Tibial nerve (tissue), 4 donors: ENCODE measurements at regions not wholly inside any gene's neighbourhood (a gene's known extent, or its start where the extent isn't known, plus 50 kb on each side); places are given as distances from the start of the nearest gene placed in this dataset.

ENCODE experiments used
- DNase-seq, 2 donors: peaks; one replicate each; pipeline ENCODE4 v3.0.0-alpha.2; 2019; ENCODE audit warnings: low spot score in 2 of 2
- H3K27ac ChIP-seq, 4 donors: fragments of 200-600 bp; sonication (generic) in 3 of 4; one replicate each; pipeline ENCODE4 v1.5.1; 2017 to 2019; ENCODE audit warnings: mild to moderate bottlenecking in 1 of 4
- H3K27me3 ChIP-seq, 2 donors: fragments of 200-600 bp; sonication (generic) in 1 of 2; one replicate each; pipeline versions ENCODE4 v1.5.1 to v1.6.0; 2017 to 2019
- H3K36me3 ChIP-seq, 3 donors: fragments of 200-600 bp; sonication (generic); one replicate each; pipeline ENCODE4 v1.5.1; 2018 to 2019
- H3K4me1 ChIP-seq, 4 donors: fragments of 200-600 bp; sonication (generic) in 3 of 4; one replicate each; pipeline ENCODE4 v1.5.1; 2017 to 2019
- H3K4me3 ChIP-seq, 4 donors: fragments of 200-600 bp; sonication (generic) in 3 of 4; one replicate each; pipeline ENCODE4 v1.5.1; 2017 to 2019; ENCODE audit warnings: mild to moderate bottlenecking in 1 of 4, moderate library complexity in 1 of 4
- H3K9me3 ChIP-seq, 4 donors: fragments of 200-600 bp; sonication (generic) in 3 of 4; one replicate each; pipeline ENCODE4 v1.5.1; 2017 to 2019
- EP300 ChIP-seq, 2 donors: sonication (generic); formaldehyde crosslinking; IDR thresholded peaks; one replicate each; pipeline ENCODE4 v1.6.1; 2017; ENCODE audit warnings: antibody characterized with exemption in 2 of 2, mild to moderate bottlenecking in 1 of 2
- POLR2A ChIP-seq, 2 donors: fragments of 450-650 bp; IDR thresholded peaks; one replicate each; pipeline ENCODE4 v1.6.1; 2017; ENCODE audit warnings: antibody characterized with exemption in 2 of 2, mild to moderate bottlenecking in 2 of 2, moderate library complexity in 2 of 2
- WGBS, 2 donors: methylation state at CpG; one replicate each; pipeline ENCODE4 v1.1.5; 2018; 5-methylcytosine and 5-hydroxymethylcytosine counted together
- TF ChIP-seq, protein P1 (sequence below), 5 experiments: fragments of 200-600 bp in 3 of 5; fragments of 450-650 bp in 2 of 5; sonication (generic) in 3 of 5; IDR thresholded peaks; one replicate each; pipeline ENCODE4 v1.5.1; 2016 to 2019; ENCODE audit warnings: antibody characterized with exemption in 5 of 5, mild to moderate bottlenecking in 3 of 5, moderate library complexity in 2 of 5

DNA sequence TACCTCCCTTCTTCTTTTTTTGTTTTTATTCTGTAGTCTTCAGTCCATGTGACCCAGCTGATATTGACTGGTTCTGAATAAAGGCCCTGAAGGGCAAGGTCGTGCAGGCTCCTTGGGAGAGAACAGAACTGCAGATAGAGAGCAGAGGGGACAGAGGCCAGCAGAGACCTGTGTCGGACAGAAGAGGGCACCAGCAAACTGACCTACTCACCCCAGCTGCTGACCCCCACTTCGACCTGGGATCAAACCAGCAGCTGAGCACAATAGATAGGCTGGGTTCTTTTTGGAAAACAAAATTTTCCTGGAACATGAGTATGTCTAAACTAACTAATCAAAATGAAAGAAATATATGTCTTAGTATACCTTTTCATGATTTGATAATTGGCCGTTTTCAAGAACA is 695.1 kb downstream of the NR2F1-AS1 start:
- H3K4me1 ChIP-seq: peaks cover 0 to 5% (median 0%) of the 10 kb centered on the region in 4 donors
- no peak overlapping the region for H3K4me3 ChIP-seq
- no peaks in the 10 kb centered on the region for H3K36me3 ChIP-seq
- H3K27me3 ChIP-seq: no peaks in the 10 kb centered on the region
- H3K27ac ChIP-seq: no peak overlapping the region
- no peak for TF ChIP-seq EP300 (IDR thresholded peaks at IDR 0.05)
- no peak for TF ChIP-seq POLR2A (IDR thresholded peaks at IDR 0.05)
- TF ChIP-seq, protein P1, sequence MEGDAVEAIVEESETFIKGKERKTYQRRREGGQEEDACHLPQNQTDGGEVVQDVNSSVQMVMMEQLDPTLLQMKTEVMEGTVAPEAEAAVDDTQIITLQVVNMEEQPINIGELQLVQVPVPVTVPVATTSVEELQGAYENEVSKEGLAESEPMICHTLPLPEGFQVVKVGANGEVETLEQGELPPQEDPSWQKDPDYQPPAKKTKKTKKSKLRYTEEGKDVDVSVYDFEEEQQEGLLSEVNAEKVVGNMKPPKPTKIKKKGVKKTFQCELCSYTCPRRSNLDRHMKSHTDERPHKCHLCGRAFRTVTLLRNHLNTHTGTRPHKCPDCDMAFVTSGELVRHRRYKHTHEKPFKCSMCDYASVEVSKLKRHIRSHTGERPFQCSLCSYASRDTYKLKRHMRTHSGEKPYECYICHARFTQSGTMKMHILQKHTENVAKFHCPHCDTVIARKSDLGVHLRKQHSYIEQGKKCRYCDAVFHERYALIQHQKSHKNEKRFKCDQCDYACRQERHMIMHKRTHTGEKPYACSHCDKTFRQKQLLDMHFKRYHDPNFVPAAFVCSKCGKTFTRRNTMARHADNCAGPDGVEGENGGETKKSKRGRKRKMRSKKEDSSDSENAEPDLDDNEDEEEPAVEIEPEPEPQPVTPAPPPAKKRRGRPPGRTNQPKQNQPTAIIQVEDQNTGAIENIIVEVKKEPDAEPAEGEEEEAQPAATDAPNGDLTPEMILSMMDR (IDR thresholded peaks at IDR 0.05): no peak
- WGBS, 2 donors: 63 to 70% methylated on average over 4 of the region's 4 CpGs
- DNase-seq: no peak
- no peaks in the 10 kb centered on the region for H3K9me3 ChIP-seq

DNA sequence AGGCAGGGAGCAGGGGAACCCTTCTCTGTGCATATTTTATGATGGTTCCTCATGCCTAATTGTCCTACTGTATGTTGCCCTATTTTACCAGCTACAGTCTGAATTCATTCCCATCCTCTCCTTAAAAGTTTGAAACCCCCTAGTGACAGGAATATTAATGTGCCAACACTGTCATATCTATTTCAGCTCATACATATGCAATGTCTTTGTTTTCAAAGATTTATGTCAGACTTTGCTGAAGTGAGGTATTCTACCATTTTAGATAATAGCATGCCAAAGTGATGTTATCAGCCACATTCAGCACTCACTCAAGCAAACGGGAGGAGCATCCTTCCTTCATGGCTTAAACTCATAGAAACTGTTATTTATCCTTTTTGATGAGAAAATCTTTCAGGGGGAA is 696.5 kb downstream of the NR2F1-AS1 start:
- Histone ChIP-seq H3K4me1 (peaks cover 0 to 14% (median 0%) of the 10 kb centered on the region in 4 donors), H3K4me3 (no peak overlapping the region), H3K36me3 (no peaks in the 10 kb centered on the region), H3K27me3 (no peaks in the 10 kb centered on the region), H3K9me3 (no peaks in the 10 kb centered on the region), H3K27ac (no peak overlapping the region)
- TF ChIP-seq, protein P1 (IDR thresholded peaks at IDR 0.05): no peak
- TF ChIP-seq POLR2A (IDR thresholded peaks at IDR 0.05) (no peak), EP300 (IDR thresholded peaks at IDR 0.05) (no peak)
- no peak for DNase-seq
- WGBS, 2 donors: 23 to 36% methylated on average over 1 of the region's 1 CpG

DNA sequence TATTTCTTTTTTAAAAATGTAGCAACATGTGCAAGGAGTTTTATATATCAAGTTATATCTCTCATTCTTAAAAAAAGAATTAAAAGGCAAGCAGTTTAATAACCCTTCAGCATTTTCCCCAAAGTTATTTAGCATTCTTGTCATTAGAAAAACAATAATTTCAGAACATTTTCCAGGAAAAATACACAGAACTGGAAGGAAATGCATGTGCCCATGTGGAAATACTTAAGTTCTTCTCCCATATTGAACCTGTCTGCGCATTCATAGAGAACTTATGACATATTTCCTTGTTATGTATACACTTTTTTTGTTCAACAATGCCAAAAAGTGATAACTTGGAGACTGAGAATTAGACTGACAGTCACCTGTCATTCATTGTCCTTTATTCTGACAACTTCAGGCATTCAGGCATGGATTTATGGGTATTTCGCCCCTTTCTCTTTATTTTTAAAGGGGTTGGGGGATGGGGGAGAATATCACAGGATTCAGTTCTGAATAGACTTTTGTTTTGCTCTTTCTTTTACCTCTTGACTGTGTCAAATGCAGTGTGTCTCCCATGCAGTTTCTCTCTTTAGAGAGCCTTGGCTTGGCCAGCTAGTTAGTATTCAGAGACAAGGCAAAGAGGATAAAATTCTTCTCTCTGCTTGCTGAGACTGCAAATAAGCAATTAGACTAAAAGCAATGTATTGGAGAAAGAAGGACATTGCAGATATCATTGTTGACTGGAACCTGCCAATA is 701.0 kb downstream of the NR2F1-AS1 start:
- 61 to 87% methylated on average over 2 of the region's 2 CpGs for WGBS, 2 donors
- no peak overlapping the region for H3K27ac ChIP-seq
- peaks cover 0 to 9% (median 0%) of the 10 kb centered on the region in 4 donors for H3K4me1 ChIP-seq
- no peak overlapping the region for H3K4me3 ChIP-seq
- TF ChIP-seq POLR2A (IDR thresholded peaks at IDR 0.05): no peak
- no peak for TF ChIP-seq EP300 (IDR thresholded peaks at IDR 0.05)
- TF ChIP-seq, protein P1 (IDR thresholded peaks at IDR 0.05): no peak
- no peak for DNase-seq
- peaks cover 0 to 12% (median 0%) of the 10 kb centered on the region in 4 donors for H3K9me3 ChIP-seq
- H3K27me3 ChIP-seq: no peaks in the 10 kb centered on the region
- no peaks in the 10 kb centered on the region for H3K36me3 ChIP-seq

DNA sequence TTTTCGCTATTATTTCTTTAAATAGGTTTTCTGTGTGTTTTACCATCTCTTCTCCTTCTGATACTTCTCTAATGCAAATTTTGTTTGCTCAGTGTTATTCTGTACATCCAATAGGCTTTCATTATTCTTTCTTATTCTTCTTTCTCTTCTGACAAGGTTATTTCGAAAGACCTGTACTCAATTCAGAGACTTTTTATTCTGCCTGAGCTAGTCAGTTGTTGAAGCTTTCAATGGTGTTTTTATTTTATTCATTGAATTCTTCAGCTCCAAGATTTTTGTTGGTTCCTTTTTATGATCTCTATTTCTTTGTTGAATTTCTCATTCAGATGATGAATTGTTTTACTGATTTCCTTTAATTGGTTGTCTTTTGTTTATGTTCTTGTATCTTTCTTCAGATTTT is 706.2 kb downstream of the NR2F1-AS1 start:
- 96% methylated on average over 2 of the region's 2 CpGs for WGBS, 2 donors
- Histone ChIP-seq H3K27me3 (no peaks in the 10 kb centered on the region), H3K4me1 (peaks cover 0 to 3% (median 0%) of the 10 kb centered on the region in 4 donors), H3K4me3 (no peak overlapping the region), H3K36me3 (no peaks in the 10 kb centered on the region), H3K9me3 (peaks cover 0 to 42% (median 10%) of the 10 kb centered on the region in 4 donors), H3K27ac (no peak overlapping the region)
- no peak for DNase-seq
- TF ChIP-seq EP300 (IDR thresholded peaks at IDR 0.05): no peak
- TF ChIP-seq, protein P1 (IDR thresholded peaks at IDR 0.05): no peak
- TF ChIP-seq POLR2A (IDR thresholded peaks at IDR 0.05): no peak

DNA sequence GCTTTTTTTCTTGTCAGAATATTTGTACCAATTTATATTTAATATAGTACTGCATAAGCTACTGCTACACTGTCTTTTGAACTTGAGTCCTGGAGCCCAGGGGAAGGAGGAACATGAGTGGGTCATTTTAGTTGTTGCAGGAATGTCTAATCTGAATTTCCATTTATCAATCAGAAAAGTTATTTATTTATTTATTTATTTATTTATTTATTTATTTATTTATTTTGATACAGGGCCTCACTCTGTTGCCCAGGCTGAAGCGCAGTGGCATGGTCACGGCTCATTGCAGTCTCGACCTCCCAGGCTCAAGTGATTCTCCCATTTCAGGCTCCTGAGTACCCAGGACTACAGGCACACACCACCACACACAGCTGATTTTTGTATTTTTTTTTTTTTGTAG is 712.6 kb downstream of the NR2F1-AS1 start:
- WGBS, 2 donors: 95 to 98% methylated on average over 3 of the region's 3 CpGs
- TF ChIP-seq, protein P1 (IDR thresholded peaks at IDR 0.05): no peak
- TF ChIP-seq EP300 (IDR thresholded peaks at IDR 0.05) (no peak), POLR2A (IDR thresholded peaks at IDR 0.05) (no peak)

More for the DNA sequence above, 712.6 kb downstream of the NR2F1-AS1 start:
- peaks cover 0 to 15% (median 5%) of the 10 kb centered on the region in 4 donors for H3K9me3 ChIP-seq
- no peaks in the 10 kb centered on the region for H3K27me3 ChIP-seq
- H3K27ac ChIP-seq: no peak overlapping the region
- H3K4me1 ChIP-seq: no peaks in the 10 kb centered on the region
- no peaks in the 10 kb centered on the region for H3K36me3 ChIP-seq
- H3K4me3 ChIP-seq: no peak overlapping the region
- DNase-seq: no peak
